Lower lobe of right lung (tissue), 2 donors: ENCODE measurements at regions not wholly inside any gene's neighbourhood (a gene's known extent, or its start where the extent isn't known, plus 50 kb on each side); places are given as distances from the start of the nearest gene placed in this dataset.
A peak's percentile ranks its signal among the peaks of the same experiment; 100 is the strongest.
"Not testable (repeated sequence)": the region's sequence is repeated elsewhere in the genome, so short reads cannot be mapped to it uniquely, and the experiment has no call there.

Experiments
- ATAC-seq, 2 donors: fragments of 200-7000 bp; cut with Tn5 transposase; one replicate each; pipeline ENCODE4 v1.9.1; 2020 to 2022; ENCODE audit warnings: mild to moderate bottlenecking in 2 of 2, moderate library complexity in 2 of 2
- DNase-seq: peaks from one replicate; pipeline ENCODE4 v3.0.0-alpha.2; 2020
- H3K27ac ChIP-seq: fragments of 200-600 bp; one replicate; pipeline ENCODE4 v1.8.0; 2022
- H3K27me3 ChIP-seq: fragments of 200-600 bp; one replicate; pipeline ENCODE4 v1.8.0; 2022; ENCODE audit warnings: low read depth
- H3K36me3 ChIP-seq: fragments of 200-600 bp; one replicate; pipeline ENCODE4 v1.8.0; 2022; ENCODE audit warnings: mild to moderate bottlenecking
- H3K4me1 ChIP-seq: fragments of 200-600 bp; one replicate; pipeline ENCODE4 v1.8.0; 2022
- H3K4me3 ChIP-seq: fragments of 200-600 bp; one replicate; pipeline ENCODE4 v1.8.0; 2022; ENCODE audit warnings: mild to moderate bottlenecking
- H3K9me3 ChIP-seq: fragments of 200-600 bp; one replicate; pipeline ENCODE4 v1.8.0; 2022
- intact Hi-C: fragments of 100-400 bp; cut with DNase I; formaldehyde crosslinking; loops from one replicate; pipeline ENCODE4 v1.11.0; 2022
- TF ChIP-seq, protein P1 (sequence below): fragments of 200-600 bp; IDR thresholded peaks from one replicate; pipeline ENCODE4 v1.8.0; 2022; ENCODE audit warnings: antibody characterized with exemption, mild to moderate bottlenecking
- donor health status: DM: no; HTN: yes; CAD: no; lungs with severe emphysema.

DNA sequence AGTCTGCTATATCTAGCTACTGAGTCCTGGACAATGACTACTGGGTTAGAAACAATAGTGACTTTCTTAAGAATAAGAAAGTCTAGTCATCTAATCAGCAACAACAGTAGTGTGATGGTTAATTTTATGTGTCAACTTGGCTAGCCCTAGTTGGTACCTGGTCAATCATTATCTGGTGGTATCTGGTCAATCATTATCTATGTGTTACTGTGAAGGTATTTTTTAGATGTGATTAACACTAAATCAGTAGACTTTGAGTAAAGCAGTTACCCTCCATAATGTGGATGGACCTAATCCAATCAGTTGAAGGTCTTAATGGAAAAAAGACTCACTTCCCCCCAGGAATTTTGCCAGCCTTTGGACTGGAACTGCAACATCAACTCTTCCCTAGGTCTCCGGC lies 312.6 kb downstream of the SIPA1L2 start:
- ATAC-seq = no peak
- H3K4me3 ChIP-seq = no peak overlapping the region
- intact Hi-C loops = no loop called here
- no peaks in the 10 kb centered on the region for H3K36me3 ChIP-seq
- H3K9me3 ChIP-seq = no peaks in the 10 kb centered on the region
- DNase-seq = no peak
- no peaks in the 10 kb centered on the region for H3K4me1 ChIP-seq
- TF ChIP-seq, protein P1, sequence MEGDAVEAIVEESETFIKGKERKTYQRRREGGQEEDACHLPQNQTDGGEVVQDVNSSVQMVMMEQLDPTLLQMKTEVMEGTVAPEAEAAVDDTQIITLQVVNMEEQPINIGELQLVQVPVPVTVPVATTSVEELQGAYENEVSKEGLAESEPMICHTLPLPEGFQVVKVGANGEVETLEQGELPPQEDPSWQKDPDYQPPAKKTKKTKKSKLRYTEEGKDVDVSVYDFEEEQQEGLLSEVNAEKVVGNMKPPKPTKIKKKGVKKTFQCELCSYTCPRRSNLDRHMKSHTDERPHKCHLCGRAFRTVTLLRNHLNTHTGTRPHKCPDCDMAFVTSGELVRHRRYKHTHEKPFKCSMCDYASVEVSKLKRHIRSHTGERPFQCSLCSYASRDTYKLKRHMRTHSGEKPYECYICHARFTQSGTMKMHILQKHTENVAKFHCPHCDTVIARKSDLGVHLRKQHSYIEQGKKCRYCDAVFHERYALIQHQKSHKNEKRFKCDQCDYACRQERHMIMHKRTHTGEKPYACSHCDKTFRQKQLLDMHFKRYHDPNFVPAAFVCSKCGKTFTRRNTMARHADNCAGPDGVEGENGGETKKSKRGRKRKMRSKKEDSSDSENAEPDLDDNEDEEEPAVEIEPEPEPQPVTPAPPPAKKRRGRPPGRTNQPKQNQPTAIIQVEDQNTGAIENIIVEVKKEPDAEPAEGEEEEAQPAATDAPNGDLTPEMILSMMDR = no peak
- no peak overlapping the region for H3K27ac ChIP-seq
- no peaks in the 10 kb centered on the region for H3K27me3 ChIP-seq

DNA sequence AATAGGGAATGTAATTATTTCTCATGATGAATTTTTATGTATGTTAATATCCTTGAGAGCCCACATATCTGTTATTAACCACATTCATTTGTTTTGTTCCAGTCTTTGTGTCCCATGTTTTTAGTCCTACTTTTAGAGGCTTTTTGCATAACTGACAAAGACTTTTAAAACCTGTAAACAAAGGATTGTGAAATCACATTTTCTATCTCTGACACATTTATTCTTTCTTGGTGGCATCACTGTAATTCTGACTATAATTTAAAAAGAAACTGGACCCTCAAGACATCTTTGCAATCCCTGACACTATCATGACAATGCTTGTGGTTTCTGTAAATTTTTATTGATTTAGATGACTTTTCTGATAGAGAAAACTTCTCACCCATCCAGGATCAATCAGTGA lies 313.1 kb downstream of the SIPA1L2 start:
- intact Hi-C loops = no loop called here
- Histone ChIP-seq H3K9me3 (no peaks in the 10 kb centered on the region), H3K4me1 (no peaks in the 10 kb centered on the region), H3K4me3 (no peak overlapping the region), H3K27ac (no peak overlapping the region), H3K36me3 (no peaks in the 10 kb centered on the region), H3K27me3 (no peaks in the 10 kb centered on the region)
- ATAC-seq (no peak), DNase-seq (no peak)
- TF ChIP-seq, protein P1 = no peak

DNA sequence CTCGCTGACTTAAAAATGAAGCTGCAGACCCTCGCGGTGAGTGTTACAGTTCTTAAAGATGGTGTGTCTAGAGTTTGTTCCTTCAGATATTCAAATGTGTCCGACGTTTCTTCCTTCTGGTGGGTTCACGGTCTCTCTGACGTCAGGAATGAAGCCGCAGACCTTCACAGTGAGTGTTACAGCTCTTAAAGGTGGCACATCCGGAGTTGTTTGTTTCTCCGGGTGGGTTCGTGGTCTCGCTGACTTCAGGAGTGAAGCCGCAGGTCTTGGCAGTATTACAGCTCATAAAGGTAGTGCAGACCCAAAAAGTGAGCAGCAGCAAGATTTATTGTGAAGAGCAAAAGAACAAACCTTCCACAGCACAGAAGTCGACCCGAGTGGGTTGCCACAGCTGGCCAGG lies 316.1 kb downstream of the SIPA1L2 start:
- H3K27ac ChIP-seq, H3K4me3 ChIP-seq, H3K36me3 ChIP-seq, intact Hi-C loops, DNase-seq, H3K9me3 ChIP-seq, H3K4me1 ChIP-seq, ATAC-seq, H3K27me3 ChIP-seq: not testable (repeated sequence)

DNA sequence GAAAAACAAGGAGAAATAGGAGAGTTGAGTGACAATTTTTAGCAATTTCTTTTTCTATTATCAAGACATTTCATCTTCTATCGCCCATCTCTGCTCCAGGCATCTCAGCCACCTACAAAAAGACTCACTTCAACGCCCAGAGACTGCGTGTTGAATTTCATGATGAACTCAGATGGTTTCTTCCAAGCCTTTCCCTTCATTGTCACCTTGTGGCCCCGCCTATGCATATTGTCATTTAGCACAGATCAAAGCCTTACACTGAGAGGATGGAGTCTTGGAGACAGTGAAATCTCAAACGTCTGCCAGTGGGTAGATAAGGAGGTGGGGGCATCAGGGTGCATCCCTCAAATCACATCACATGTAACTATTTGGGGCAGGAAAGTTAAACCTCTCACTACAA lies 319.4 kb downstream of the SIPA1L2 start:
- DNase-seq (no peak), ATAC-seq (no peak)
- Histone ChIP-seq H3K27me3 (no peaks in the 10 kb centered on the region), H3K27ac (no peak overlapping the region), H3K9me3 (no peaks in the 10 kb centered on the region), H3K36me3 (no peaks in the 10 kb centered on the region), H3K4me3 (no peak overlapping the region), H3K4me1 (peaks cover 15% of the 10 kb centered on the region)
- TF ChIP-seq, protein P1 = no peak
- intact Hi-C loops = no loop called here

DNA sequence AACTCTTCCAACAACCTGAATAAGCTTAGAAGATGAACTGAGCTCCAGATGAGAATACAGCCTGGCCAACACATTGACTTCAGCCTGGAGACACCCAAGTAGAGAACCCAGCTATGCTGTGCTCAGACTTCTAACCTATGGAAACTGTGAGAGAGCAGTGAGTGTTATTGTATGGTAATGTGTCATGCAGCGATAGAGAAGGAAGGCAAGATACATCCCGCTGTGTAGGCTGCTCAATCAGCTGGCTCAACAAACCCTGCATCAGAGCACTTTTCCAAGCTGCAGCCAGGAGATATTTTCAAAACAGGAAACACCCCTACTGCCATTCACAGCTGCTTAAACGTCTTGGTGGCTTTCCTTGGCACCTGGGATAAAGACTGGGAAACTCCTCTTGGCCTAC lies 321.3 kb downstream of the SIPA1L2 start:
- no peak overlapping the region for H3K4me3 ChIP-seq
- H3K4me1 ChIP-seq = peaks cover 15% of the 10 kb centered on the region
- TF ChIP-seq, protein P1 = no peak
- H3K9me3 ChIP-seq = no peaks in the 10 kb centered on the region
- H3K27ac ChIP-seq = no peak overlapping the region
- no peaks in the 10 kb centered on the region for H3K27me3 ChIP-seq
- DNase-seq (no peak), ATAC-seq (no peak)
- H3K36me3 ChIP-seq = no peaks in the 10 kb centered on the region
- intact Hi-C loops = no loop called here

DNA sequence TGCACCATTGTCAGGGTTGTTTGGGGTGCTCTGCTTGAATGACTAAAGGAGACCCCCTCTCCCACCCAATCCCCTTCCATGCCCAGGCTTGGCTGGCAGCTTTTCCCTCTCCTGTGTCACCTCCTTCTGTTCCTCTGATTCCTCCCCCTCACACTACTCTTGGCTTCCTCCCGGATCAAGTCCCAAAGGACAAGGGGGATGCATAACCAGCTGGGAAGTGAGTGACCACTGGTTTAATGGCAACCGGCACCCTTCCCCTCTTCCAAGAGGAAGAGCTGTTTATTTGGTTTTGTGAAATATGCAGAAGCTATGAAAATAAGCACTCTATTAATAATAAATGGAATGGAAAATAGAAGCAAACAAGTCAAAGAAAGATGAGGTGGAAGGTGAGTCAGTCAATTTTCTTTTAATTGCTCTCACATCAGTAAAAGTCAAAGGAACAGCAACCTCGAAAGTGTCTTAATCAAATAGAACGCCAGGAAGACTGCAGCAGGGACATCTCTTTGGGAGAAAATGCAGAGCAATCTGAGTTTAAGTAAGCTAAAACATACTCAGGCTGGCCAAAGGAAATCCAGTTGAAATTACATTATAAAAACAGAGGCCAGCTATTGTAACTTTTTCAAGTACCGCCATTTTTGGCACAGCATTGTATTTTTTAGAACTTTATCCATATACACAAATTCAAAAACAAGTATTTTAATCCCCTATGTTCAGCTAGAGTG lies 322.5 kb downstream of the SIPA1L2 start:
- H3K9me3 ChIP-seq = no peaks in the 10 kb centered on the region
- H3K27ac ChIP-seq = no peak overlapping the region
- H3K36me3 ChIP-seq = no peaks in the 10 kb centered on the region
- H3K4me1 ChIP-seq = peaks cover 15% of the 10 kb centered on the region
- no peak for DNase-seq
- TF ChIP-seq, protein P1 = no peak
- no peak overlapping the region for H3K4me3 ChIP-seq
- no peaks in the 10 kb centered on the region for H3K27me3 ChIP-seq
- intact Hi-C loops = no loop called here
- peak in 1 of 2 donors; percentile 24 for ATAC-seq
